ENCODE measurements at regions not wholly inside any gene's neighbourhood (a gene's known extent, or its start where the extent isn't known, plus 50 kb on each side); places are given as distances from the start of the nearest gene placed in this dataset.

DNA sequence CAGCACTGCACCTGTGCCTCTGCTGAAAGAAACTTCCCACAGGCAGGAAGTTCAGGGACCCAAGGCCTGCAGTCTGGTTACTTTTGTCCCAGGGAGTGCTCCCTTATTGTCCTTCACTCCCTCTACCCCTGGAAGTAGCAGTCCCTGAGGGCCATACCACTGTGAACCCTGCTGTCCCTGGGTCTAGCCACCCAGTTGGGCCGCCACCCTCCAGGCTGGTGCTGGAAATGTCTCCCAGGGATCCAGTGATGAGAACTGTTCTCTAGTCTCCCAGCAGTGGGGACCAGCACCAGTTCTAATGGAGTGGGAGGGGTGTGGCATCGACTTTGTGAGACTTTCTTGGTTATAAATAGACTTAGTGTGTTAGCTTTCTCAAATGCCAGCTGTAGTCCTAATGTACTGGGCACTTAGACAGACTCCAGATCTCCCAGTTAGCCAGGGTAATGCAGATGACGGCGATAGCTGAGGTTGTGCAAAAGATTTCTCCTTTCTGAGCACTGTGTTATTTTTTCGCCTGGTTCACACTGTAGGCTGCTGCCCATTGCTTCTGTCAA is 462.5 kb downstream of the CDH26 start:
- TF ChIP-seq POLR2A (IDR thresholded peaks at IDR 0.05) (no peak), CTCF (IDR thresholded peaks at IDR 0.05) (no peak), POLR2AphosphoS5 (IDR thresholded peaks at IDR 0.05) (no peak)

All from stomach (tissue), 4 donors.